ENCODE measurements at regions not wholly inside any gene's neighbourhood (a gene's known extent, or its start where the extent isn't known, plus 50 kb on each side); places are given as distances from the start of the nearest gene placed in this dataset.
A peak's percentile ranks its signal among the peaks of the same experiment; 100 is the strongest.

GRCh38 chr4:32321421-32321820 is 1601.3 kb downstream of the PCDH7 start:
- H3K27ac ChIP-seq = no peak overlapping the region
- TF ChIP-seq CTCF (IDR thresholded peaks at IDR 0.05) = no peak
- no peak for TF ChIP-seq ZFX (IDR thresholded peaks at IDR 0.05; ENCODE audit: borderline replicate concordance)

- no peak overlapping the region for H3K27ac ChIP-seq
- no peak for TF ChIP-seq ZFX (IDR thresholded peaks at IDR 0.05; ENCODE audit: borderline replicate concordance)
Observed at GRCh38 chr4:32334759-32335158, 1614.6 kb downstream of the PCDH7 start.

- H3K27ac ChIP-seq = no peak overlapping the region
- TF ChIP-seq CTCF (IDR thresholded peaks at IDR 0.05) = no peak
- TF ChIP-seq ZFX (IDR thresholded peaks at IDR 0.05; ENCODE audit: borderline replicate concordance) = no peak
Observed at GRCh38 chr4:32337403-32337802, 1617.2 kb downstream of the PCDH7 start.

GRCh38 chr4:32340591-32340990 is 1620.4 kb downstream of the PCDH7 start:
- H3K27ac ChIP-seq = no peak overlapping the region
- TF ChIP-seq ZFX (IDR thresholded peaks at IDR 0.05; ENCODE audit: borderline replicate concordance) (no peak), CTCF (IDR thresholded peaks at IDR 0.05) (no peak)

GRCh38 chr4:32341342-32341741 is 1621.2 kb downstream of the PCDH7 start:
- TF ChIP-seq CTCF (IDR thresholded peaks at IDR 0.05) (no peak), ZFX (IDR thresholded peaks at IDR 0.05; ENCODE audit: borderline replicate concordance) (no peak)

GRCh38 chr4:32342054-32342453 is 1621.9 kb downstream of the PCDH7 start:
- 0 out of 2 replicates have a peak overlapping the region, but pooled peaks have one; percentile 25 for H3K27ac ChIP-seq
- TF ChIP-seq CTCF (IDR thresholded peaks at IDR 0.05) (no peak), ZFX (IDR thresholded peaks at IDR 0.05; ENCODE audit: borderline replicate concordance) (no peak)

More at GRCh38 chr4:32341342-32341741, 1621.2 kb downstream of the PCDH7 start:
- H3K27ac ChIP-seq = no peak overlapping the region

- TF ChIP-seq ZFX (IDR thresholded peaks at IDR 0.05; ENCODE audit: borderline replicate concordance) = no peak
- no peak for TF ChIP-seq CTCF (IDR thresholded peaks at IDR 0.05)
- H3K27ac ChIP-seq = no peak overlapping the region
Observed at GRCh38 chr4:32349026-32349425, 1628.9 kb downstream of the PCDH7 start.

GRCh38 chr4:32374206-32374605 is 1654.0 kb downstream of the PCDH7 start:
- no peak overlapping the region for H3K27ac ChIP-seq
- TF ChIP-seq CTCF (IDR thresholded peaks at IDR 0.05) (no peak), ZFX (IDR thresholded peaks at IDR 0.05; ENCODE audit: borderline replicate concordance) (no peak)

All from 22Rv1 (cell line).